Neural cell (in vitro differentiated cells): ENCODE measurements at regions not wholly inside any gene's neighbourhood (a gene's known extent, or its start where the extent isn't known, plus 50 kb on each side); places are given as distances from the start of the nearest gene placed in this dataset.

Experiments
- H2AFZ ChIP-seq: fragments of 200-600, 300-800 bp; sonication (generic), shearing (Covaris generic); 2 replicates; pipeline ENCODE4 v1.6.0; 2014; ENCODE audit warnings: low read depth, mild to moderate bottlenecking, antibody characterized with exemption, low read length, moderate library complexity
- H3F3A ChIP-seq: fragments of 200-600 bp; shearing (Covaris generic); 2 replicates; pipeline ENCODE4 v1.6.1; 2016; ENCODE audit warnings: mild to moderate bottlenecking, moderate library complexity, mixed read lengths, antibody characterized with exemption, low read length; ENCODE audit not compliant: insufficient read depth, poor library complexity, severe bottlenecking
- H3K27ac ChIP-seq: fragments of 200-600, 300-800 bp; sonication (generic), shearing (Covaris generic); 2 replicates; pipeline ENCODE4 v1.5.1; 2014; ENCODE audit warnings: mild to moderate bottlenecking, low read length, moderate library complexity
- H3K27me3 ChIP-seq: fragments of 300-800, 200-600 bp; sonication (generic), shearing (Covaris generic); 2 replicates; pipeline ENCODE4 v1.6.0; 2014; ENCODE audit warnings: mild to moderate bottlenecking, low read depth, low read length, moderate library complexity; ENCODE audit not compliant: insufficient read depth
- H3K36me3 ChIP-seq: fragments of 300-800, 200-600 bp; sonication (generic), shearing (Covaris generic); 2 replicates; pipeline ENCODE4 v1.5.1; 2014; ENCODE audit warnings: mild to moderate bottlenecking, antibody characterized with exemption, low read length, moderate library complexity; ENCODE audit not compliant: insufficient read depth
- H3K4me2 ChIP-seq: fragments of 300-800, 200-600 bp; sonication (generic), shearing (Covaris generic); 2 replicates; pipeline ENCODE4 v1.6.0; 2014; ENCODE audit warnings: mild to moderate bottlenecking, low read length
- H3K4me3 ChIP-seq: fragments of 300-800, 200-600 bp; sonication (generic), shearing (Covaris generic); 2 replicates; pipeline ENCODE4 v1.5.1; 2014; ENCODE audit warnings: mild to moderate bottlenecking, low read length, moderate library complexity
- H3K79me2 ChIP-seq: fragments of 200-600 bp; shearing (Covaris generic); replicated peaks from 2 replicates; pipeline ENCODE4 v1.6.0; 2014; ENCODE audit warnings: mild to moderate bottlenecking, low read length, moderate library complexity; ENCODE audit not compliant: insufficient read depth
- H3K9ac ChIP-seq: fragments of 300-800, 200-600 bp; sonication (generic), shearing (Covaris generic); 2 replicates; pipeline ENCODE4 v1.6.1; 2016; ENCODE audit warnings: mild to moderate bottlenecking, low read length, mixed read lengths
- H3K9me2 ChIP-seq: fragments of 200-600 bp; shearing (Covaris generic); 2 replicates; pipeline ENCODE4 v1.6.1; 2016; ENCODE audit warnings: mild to moderate bottlenecking, low read length, mixed read lengths; ENCODE audit not compliant: insufficient read depth
- H3K9me3 ChIP-seq: fragments of 200-600, 300-800 bp; sonication (generic), shearing (Covaris generic); 2 replicates; pipeline ENCODE4 v1.6.1; 2016; ENCODE audit warnings: mild to moderate bottlenecking, mixed run types, low read length, moderate library complexity, mixed read lengths
- H4K20me1 ChIP-seq: fragments of 200-600 bp; shearing (Covaris generic); 2 replicates; pipeline ENCODE4 v1.6.1; 2016; ENCODE audit warnings: mild to moderate bottlenecking, mixed run types; ENCODE audit not compliant: insufficient read depth
- EP300 ChIP-seq: fragments of 450-650 bp; conservative IDR thresholded peaks from 2 replicates; pipeline ENCODE4 v1.6.1; 2014; ENCODE audit warnings: antibody characterized with exemption, mild to moderate bottlenecking, moderate library complexity; ENCODE audit not compliant: poor library complexity, severe bottlenecking
- EZH2 ChIP-seq: fragments of 200-600, 300-800 bp; shearing (Covaris generic), sonication (generic); IDR thresholded peaks from 2 replicates; pipeline ENCODE4 v1.6.1; 2014; ENCODE audit warnings: antibody characterized with exemption, low read length, borderline replicate concordance, mild to moderate bottlenecking; ENCODE audit not compliant: insufficient read depth, poor library complexity, severe bottlenecking
- MXI1 ChIP-seq: fragments of 450-650 bp; conservative IDR thresholded peaks from 2 replicates; pipeline ENCODE4 v1.6.1; 2014; ENCODE audit warnings: antibody characterized with exemption, mild to moderate bottlenecking; ENCODE audit not compliant: poor library complexity, severe bottlenecking
- POLR2AphosphoS5 ChIP-seq: IDR thresholded peaks from 2 replicates; pipeline ENCODE4 v1.6.1; 2012
- RAD21 ChIP-seq: fragments of 450-650 bp; conservative IDR thresholded peaks from 2 replicates; pipeline ENCODE4 v1.6.1; 2014; ENCODE audit warnings: antibody characterized with exemption, mild to moderate bottlenecking, moderate library complexity
- SMC3 ChIP-seq: fragments of 450-650 bp; conservative IDR thresholded peaks from 2 replicates; pipeline ENCODE4 v1.6.1; 2014; ENCODE audit warnings: antibody characterized with exemption, mild to moderate bottlenecking, moderate library complexity; ENCODE audit not compliant: poor library complexity
- TAF1 ChIP-seq: IDR thresholded peaks from 2 replicates; pipeline ENCODE4 v1.6.1; 2012; ENCODE audit warnings: low read depth
- TF ChIP-seq, protein P1 (sequence below): IDR thresholded peaks from 2 replicates; pipeline ENCODE4 v1.6.1; 2012; ENCODE audit warnings: borderline replicate concordance
- TF ChIP-seq, protein P2 (sequence below): fragments of 450-650 bp; IDR thresholded peaks from 2 replicates; pipeline ENCODE4 v1.5.1; 2014; ENCODE audit warnings: antibody characterized with exemption, mild to moderate bottlenecking, moderate library complexity; ENCODE audit not compliant: poor library complexity, severe bottlenecking

DNA sequence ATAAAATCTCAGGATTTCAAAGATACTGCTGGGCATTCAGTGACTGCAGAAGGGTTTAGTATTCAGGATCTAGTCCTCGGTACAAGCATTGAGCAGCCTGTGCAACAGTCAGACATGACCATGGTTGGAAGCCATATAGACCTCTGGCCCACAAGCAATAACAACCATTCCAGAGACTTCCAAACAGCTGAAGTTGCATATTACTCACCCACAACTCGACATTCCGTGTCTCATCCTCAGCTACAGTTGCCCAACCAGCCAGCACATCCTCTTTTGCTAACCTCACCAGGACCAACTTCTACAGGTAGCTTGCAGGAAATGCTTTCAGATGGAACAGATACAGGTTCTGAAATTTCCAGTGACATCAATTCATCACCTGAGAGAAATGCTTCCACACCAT is 156.8 kb downstream of the C11orf91 start:
- H3K4me2 ChIP-seq = no peak overlapping the region
- TF ChIP-seq RAD21 (no peak), EZH2 (no peak), MXI1 (no peak), TAF1 (no peak), SMC3 (no peak), EP300 (no peak), POLR2AphosphoS5 (no peak)
- TF ChIP-seq, protein P1, sequence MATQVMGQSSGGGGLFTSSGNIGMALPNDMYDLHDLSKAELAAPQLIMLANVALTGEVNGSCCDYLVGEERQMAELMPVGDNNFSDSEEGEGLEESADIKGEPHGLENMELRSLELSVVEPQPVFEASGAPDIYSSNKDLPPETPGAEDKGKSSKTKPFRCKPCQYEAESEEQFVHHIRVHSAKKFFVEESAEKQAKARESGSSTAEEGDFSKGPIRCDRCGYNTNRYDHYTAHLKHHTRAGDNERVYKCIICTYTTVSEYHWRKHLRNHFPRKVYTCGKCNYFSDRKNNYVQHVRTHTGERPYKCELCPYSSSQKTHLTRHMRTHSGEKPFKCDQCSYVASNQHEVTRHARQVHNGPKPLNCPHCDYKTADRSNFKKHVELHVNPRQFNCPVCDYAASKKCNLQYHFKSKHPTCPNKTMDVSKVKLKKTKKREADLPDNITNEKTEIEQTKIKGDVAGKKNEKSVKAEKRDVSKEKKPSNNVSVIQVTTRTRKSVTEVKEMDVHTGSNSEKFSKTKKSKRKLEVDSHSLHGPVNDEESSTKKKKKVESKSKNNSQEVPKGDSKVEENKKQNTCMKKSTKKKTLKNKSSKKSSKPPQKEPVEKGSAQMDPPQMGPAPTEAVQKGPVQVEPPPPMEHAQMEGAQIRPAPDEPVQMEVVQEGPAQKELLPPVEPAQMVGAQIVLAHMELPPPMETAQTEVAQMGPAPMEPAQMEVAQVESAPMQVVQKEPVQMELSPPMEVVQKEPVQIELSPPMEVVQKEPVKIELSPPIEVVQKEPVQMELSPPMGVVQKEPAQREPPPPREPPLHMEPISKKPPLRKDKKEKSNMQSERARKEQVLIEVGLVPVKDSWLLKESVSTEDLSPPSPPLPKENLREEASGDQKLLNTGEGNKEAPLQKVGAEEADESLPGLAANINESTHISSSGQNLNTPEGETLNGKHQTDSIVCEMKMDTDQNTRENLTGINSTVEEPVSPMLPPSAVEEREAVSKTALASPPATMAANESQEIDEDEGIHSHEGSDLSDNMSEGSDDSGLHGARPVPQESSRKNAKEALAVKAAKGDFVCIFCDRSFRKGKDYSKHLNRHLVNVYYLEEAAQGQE = no peak
- TF ChIP-seq, protein P2, sequence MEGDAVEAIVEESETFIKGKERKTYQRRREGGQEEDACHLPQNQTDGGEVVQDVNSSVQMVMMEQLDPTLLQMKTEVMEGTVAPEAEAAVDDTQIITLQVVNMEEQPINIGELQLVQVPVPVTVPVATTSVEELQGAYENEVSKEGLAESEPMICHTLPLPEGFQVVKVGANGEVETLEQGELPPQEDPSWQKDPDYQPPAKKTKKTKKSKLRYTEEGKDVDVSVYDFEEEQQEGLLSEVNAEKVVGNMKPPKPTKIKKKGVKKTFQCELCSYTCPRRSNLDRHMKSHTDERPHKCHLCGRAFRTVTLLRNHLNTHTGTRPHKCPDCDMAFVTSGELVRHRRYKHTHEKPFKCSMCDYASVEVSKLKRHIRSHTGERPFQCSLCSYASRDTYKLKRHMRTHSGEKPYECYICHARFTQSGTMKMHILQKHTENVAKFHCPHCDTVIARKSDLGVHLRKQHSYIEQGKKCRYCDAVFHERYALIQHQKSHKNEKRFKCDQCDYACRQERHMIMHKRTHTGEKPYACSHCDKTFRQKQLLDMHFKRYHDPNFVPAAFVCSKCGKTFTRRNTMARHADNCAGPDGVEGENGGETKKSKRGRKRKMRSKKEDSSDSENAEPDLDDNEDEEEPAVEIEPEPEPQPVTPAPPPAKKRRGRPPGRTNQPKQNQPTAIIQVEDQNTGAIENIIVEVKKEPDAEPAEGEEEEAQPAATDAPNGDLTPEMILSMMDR = no peak
- no peaks in the 10 kb centered on the region for H3K79me2 ChIP-seq
- no peak overlapping the region for H3K27ac ChIP-seq
- H3K9me3 ChIP-seq = no peaks in the 10 kb centered on the region
- H3K9me2 ChIP-seq = no peaks in the 10 kb centered on the region
- H4K20me1 ChIP-seq = no peaks in the 10 kb centered on the region
- no peak overlapping the region for H3K9ac ChIP-seq
- H3K36me3 ChIP-seq = peaks cover 13% of the 10 kb centered on the region
- H3K27me3 ChIP-seq = no peaks in the 10 kb centered on the region
- H3F3A ChIP-seq = no peaks in the 10 kb centered on the region
- H2AFZ ChIP-seq = no peak overlapping the region
- H3K4me3 ChIP-seq = no peak overlapping the region

DNA sequence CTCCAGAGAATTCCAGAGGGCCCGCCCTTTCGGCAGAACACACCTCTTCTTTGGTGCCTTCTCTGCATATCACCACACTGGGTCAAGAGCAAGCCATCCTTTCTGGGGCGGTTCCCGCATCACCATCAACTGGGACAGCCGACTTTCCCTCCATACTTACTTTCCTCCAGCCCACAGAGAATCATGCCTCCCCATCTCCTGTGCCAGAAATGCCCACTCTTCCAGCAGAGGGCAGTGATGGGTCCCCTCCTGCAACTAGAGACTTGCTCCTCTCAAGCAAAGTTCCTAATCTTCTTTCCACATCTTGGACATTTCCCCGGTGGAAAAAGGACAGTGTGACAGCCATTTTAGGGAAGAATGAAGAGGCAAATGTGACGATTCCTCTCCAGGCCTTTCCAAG is 157.7 kb downstream of the C11orf91 start:
- Histone ChIP-seq H3K9me2 (no peaks in the 10 kb centered on the region), H4K20me1 (no peaks in the 10 kb centered on the region), H3K27ac (no peak overlapping the region), H3F3A (no peaks in the 10 kb centered on the region), H3K27me3 (no peaks in the 10 kb centered on the region), H3K79me2 (no peaks in the 10 kb centered on the region), H3K36me3 (peaks cover 13% of the 10 kb centered on the region), H3K4me2 (no peak overlapping the region), H3K9ac (no peak overlapping the region), H3K4me3 (no peak overlapping the region), H2AFZ (no peak overlapping the region), H3K9me3 (no peaks in the 10 kb centered on the region)
- TF ChIP-seq, protein P2 = peak; percentile 25
- TF ChIP-seq RAD21 = no peak
